Thymus (tissue), 11 donors: ENCODE measurements at regions not wholly inside any gene's neighbourhood (a gene's known extent, or its start where the extent isn't known, plus 50 kb on each side); places are given as distances from the start of the nearest gene placed in this dataset.

Experiments
- DNase-seq, 9 donors: peaks; one replicate each; pipeline ENCODE4 v3.0.0-alpha.2; 2013; ENCODE audit warnings: low spot score in 9 of 9, low read depth in 6 of 9, missing footprints in 1 of 9
- H3K27ac ChIP-seq, 2 donors: one replicate each; pipeline ENCODE4 v1.5.1; 2013; ENCODE audit warnings: control low read depth in 1 of 2, low read depth in 1 of 2, low read length in 1 of 2, mild to moderate bottlenecking in 1 of 2, moderate library complexity in 1 of 2
- H3K27me3 ChIP-seq, 2 donors: one replicate each; pipeline ENCODE4 v1.5.1; 2013; ENCODE audit warnings: low read length in 1 of 2; ENCODE audit not compliant: control insufficient read depth in 2 of 2, insufficient read depth in 1 of 2
- H3K36me3 ChIP-seq, 2 donors: one replicate each; pipeline ENCODE4 v1.5.1; 2013; ENCODE audit warnings: low read length in 1 of 2, mild to moderate bottlenecking in 1 of 2, moderate library complexity in 1 of 2; ENCODE audit not compliant: control insufficient read depth in 2 of 2, insufficient read depth in 2 of 2
- H3K4me1 ChIP-seq, 2 donors: one replicate each; pipeline ENCODE4 v1.5.1; 2013; ENCODE audit warnings: low read length in 2 of 2; ENCODE audit not compliant: control insufficient read depth in 2 of 2, insufficient read depth in 2 of 2
- H3K4me3 ChIP-seq, 2 donors: one replicate each; pipeline ENCODE4 v1.5.1; 2013; ENCODE audit warnings: low read length in 2 of 2, control low read depth in 1 of 2, mild to moderate bottlenecking in 1 of 2
- H3K9me3 ChIP-seq, 2 donors: one replicate each; pipeline ENCODE4 v1.5.1; 2013; ENCODE audit warnings: low read length in 1 of 2, mild to moderate bottlenecking in 1 of 2; ENCODE audit not compliant: control insufficient read depth in 2 of 2, insufficient read depth in 1 of 2
- WGBS: extraction: QIAGEN DNeasy Blood & Tissue Kit; methylation state at CpG from one replicate; pipeline ENCODE4 v1.1.7; 2013; 5-methylcytosine and 5-hydroxymethylcytosine counted together
- donor health status: healthy.

DNA sequence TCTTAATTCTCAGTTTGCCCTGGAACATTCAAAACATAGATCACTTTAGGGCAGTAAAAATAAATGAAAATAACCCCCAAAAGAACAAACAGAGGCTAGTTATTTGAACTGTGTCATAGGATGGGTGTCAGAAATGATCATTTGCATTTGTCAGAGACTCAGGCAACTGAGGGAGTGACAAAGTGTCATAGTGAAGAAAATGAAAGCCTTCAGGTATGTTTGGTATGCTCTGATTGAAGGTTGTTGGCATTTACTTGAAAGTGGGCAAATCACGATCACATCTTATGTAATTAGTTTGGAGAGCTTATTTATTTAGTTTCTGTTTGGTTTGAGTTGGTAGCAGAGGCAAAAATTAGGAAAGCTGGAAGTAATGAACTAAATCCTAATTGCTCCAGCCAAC, 880.9 kb downstream of the ANKRD7 start:
- H3K4me3 ChIP-seq, result no peak overlapping the region
- H3K36me3 ChIP-seq, result no peaks in the 10 kb centered on the region
- no peaks in the 10 kb centered on the region for H3K9me3 ChIP-seq
- DNase-seq, result no peak
- 86% methylated on average over 1 of the region's 1 CpG for WGBS
- H3K27ac ChIP-seq, result no peak overlapping the region
- H3K27me3 ChIP-seq, result no peaks in the 10 kb centered on the region
- no peaks in the 10 kb centered on the region for H3K4me1 ChIP-seq

GRCh38 chr7:119123326-119123725, 898.8 kb downstream of the ANKRD7 start:
- Histone ChIP-seq H3K9me3 (no peaks in the 10 kb centered on the region), H3K27me3 (no peaks in the 10 kb centered on the region), H3K36me3 (no peaks in the 10 kb centered on the region), H3K4me1 (no peaks in the 10 kb centered on the region), H3K4me3 (no peak overlapping the region), H3K27ac (no peak overlapping the region)
- WGBS, result 90% methylated on average over 8 of the region's 8 CpGs
- no peak for DNase-seq

- 85% methylated on average over 3 of the region's 3 CpGs for WGBS
- Histone ChIP-seq H3K4me1 (no peaks in the 10 kb centered on the region), H3K27me3 (no peaks in the 10 kb centered on the region), H3K9me3 (no peaks in the 10 kb centered on the region), H3K27ac (no peak overlapping the region), H3K4me3 (no peak overlapping the region), H3K36me3 (no peaks in the 10 kb centered on the region)
- DNase-seq, result no peak
These were observed 903.2 kb downstream of the ANKRD7 start for GRCh38 chr7:119127706-119128105.

DNA sequence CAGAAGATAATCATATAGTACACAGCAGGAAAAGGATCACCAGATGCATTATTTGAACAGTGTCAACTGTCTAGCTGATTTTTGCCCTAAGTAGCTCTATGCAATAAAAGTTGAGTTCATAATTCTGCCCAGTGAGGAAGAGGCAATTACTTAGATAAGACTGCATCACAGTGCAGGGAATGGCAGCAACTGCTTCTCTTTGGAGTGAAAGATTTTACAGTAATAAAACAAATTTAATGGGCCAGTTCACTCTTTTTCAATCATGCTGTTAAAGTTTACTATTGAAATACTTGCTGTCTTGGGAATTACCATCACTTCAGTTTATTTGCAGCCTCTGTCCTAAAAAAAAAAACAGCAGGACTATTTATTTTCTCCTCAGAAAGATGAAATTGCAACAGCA, 907.9 kb downstream of the ANKRD7 start:
- H3K36me3 ChIP-seq, result no peaks in the 10 kb centered on the region
- no peak overlapping the region for H3K27ac ChIP-seq
- no peak overlapping the region for H3K4me3 ChIP-seq
- no peaks in the 10 kb centered on the region for H3K4me1 ChIP-seq
- DNase-seq, result no peak
- H3K27me3 ChIP-seq, result no peaks in the 10 kb centered on the region
- no peaks in the 10 kb centered on the region for H3K9me3 ChIP-seq

DNA sequence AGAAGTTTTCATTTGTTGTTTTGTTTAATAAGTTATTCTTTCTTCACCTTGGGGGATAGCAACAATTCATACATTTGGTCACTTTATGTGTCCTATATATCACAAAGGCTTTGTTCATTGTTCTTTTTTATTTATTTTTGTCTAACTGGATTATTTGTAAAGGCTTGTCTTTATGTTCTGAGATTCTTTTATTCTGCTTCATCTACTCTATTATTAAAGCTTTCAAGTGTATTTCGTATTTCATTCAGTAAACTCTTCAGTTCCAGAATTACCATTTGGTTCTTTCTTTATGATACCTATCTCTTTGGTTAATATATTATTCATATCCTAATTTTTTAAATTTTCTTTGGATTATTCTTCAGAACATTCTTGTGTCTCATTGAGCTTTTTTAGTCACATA, 942.9 kb downstream of the ANKRD7 start:
- no peak overlapping the region for H3K4me3 ChIP-seq
- H3K27me3 ChIP-seq, result no peaks in the 10 kb centered on the region
- H3K4me1 ChIP-seq, result no peaks in the 10 kb centered on the region
- H3K9me3 ChIP-seq, result peaks cover 0 to 8% of the 10 kb centered on the region in 2 donors
- 88% methylated on average over 1 of the region's 1 CpG for WGBS
- H3K27ac ChIP-seq, result no peak overlapping the region
- no peaks in the 10 kb centered on the region for H3K36me3 ChIP-seq
- DNase-seq, result no peak

GRCh38 chr7:119172043-119172442, 947.5 kb downstream of the ANKRD7 start:
- H3K36me3 ChIP-seq, result no peaks in the 10 kb centered on the region
- no peak overlapping the region for H3K27ac ChIP-seq
- peaks cover 0 to 8% of the 10 kb centered on the region in 2 donors for H3K9me3 ChIP-seq
- no peak for DNase-seq
- no peaks in the 10 kb centered on the region for H3K4me1 ChIP-seq
- no peaks in the 10 kb centered on the region for H3K27me3 ChIP-seq
- H3K4me3 ChIP-seq, result no peak overlapping the region
- WGBS, result 87% methylated on average over 5 of the region's 5 CpGs

GRCh38 chr7:119175911-119176627, 951.6 kb downstream of the ANKRD7 start:
- no peaks in the 10 kb centered on the region for H3K9me3 ChIP-seq
- no peaks in the 10 kb centered on the region for H3K27me3 ChIP-seq
- no peak overlapping the region for H3K27ac ChIP-seq
- no peak overlapping the region for H3K4me3 ChIP-seq
- whole genome bisulfite sequencing, result 14% methylated on average over 6 of the region's 6 CpGs
- peak in 8 of 9 donors; percentile 2 to 47 (median 9) for DNase-seq
- no peaks in the 10 kb centered on the region for H3K4me1 ChIP-seq
- no peaks in the 10 kb centered on the region for H3K36me3 ChIP-seq

- Histone ChIP-seq H3K4me3 (no peak overlapping the region), H3K27me3 (no peaks in the 10 kb centered on the region), H3K27ac (no peak overlapping the region), H3K9me3 (no peaks in the 10 kb centered on the region), H3K36me3 (no peaks in the 10 kb centered on the region), H3K4me1 (no peaks in the 10 kb centered on the region)
- DNase-seq, result no peak
These were observed 953.4 kb downstream of the ANKRD7 start for GRCh38 chr7:119177863-119178262.

- Histone ChIP-seq H3K27me3 (no peaks in the 10 kb centered on the region), H3K4me1 (no peaks in the 10 kb centered on the region), H3K4me3 (no peak overlapping the region), H3K9me3 (no peaks in the 10 kb centered on the region), H3K36me3 (no peaks in the 10 kb centered on the region), H3K27ac (no peak overlapping the region)
- no peak for DNase-seq
- 92% methylated on average over 4 of the region's 4 CpGs for WGBS
These were observed 959.8 kb downstream of the ANKRD7 start for GRCh38 chr7:119184124-119184788.
